ENCODE measurements at regions not wholly inside any gene's neighbourhood (a gene's known extent, or its start where the extent isn't known, plus 50 kb on each side); places are given as distances from the start of the nearest gene placed in this dataset.
"Not testable (repeated sequence)": the region's sequence is repeated elsewhere in the genome, so short reads cannot be mapped to it uniquely, and the experiment has no call there.

DNA sequence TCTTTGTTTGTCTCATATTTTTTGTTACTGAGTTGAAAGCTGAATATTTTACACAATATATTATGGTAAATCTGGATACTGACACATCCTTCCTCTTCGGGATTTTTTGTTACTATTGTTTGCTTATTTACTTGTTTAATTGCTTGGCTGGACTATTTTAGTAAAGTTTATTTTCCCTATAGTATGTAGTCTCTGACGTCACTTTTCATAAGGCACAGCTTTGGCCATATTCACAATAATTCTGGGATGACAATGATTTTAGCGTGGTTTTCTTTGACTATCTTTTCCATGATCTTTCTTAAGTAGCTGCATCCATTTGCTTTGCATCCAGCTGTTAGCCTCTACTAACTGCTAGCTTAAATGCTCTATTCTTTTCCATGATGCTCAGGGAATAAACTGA is 552.4 kb downstream of the VGLL3 start:
- no peak for DNase-seq (ENCODE audit: low read depth)
- TF ChIP-seq, protein P1, sequence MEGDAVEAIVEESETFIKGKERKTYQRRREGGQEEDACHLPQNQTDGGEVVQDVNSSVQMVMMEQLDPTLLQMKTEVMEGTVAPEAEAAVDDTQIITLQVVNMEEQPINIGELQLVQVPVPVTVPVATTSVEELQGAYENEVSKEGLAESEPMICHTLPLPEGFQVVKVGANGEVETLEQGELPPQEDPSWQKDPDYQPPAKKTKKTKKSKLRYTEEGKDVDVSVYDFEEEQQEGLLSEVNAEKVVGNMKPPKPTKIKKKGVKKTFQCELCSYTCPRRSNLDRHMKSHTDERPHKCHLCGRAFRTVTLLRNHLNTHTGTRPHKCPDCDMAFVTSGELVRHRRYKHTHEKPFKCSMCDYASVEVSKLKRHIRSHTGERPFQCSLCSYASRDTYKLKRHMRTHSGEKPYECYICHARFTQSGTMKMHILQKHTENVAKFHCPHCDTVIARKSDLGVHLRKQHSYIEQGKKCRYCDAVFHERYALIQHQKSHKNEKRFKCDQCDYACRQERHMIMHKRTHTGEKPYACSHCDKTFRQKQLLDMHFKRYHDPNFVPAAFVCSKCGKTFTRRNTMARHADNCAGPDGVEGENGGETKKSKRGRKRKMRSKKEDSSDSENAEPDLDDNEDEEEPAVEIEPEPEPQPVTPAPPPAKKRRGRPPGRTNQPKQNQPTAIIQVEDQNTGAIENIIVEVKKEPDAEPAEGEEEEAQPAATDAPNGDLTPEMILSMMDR (IDR thresholded peaks at IDR 0.05; ENCODE audit: low read depth, low read length, missing control alignments): no peak
- no peak overlapping the region for H3K4me3 ChIP-seq (ENCODE audit: low read depth, low read length)

DNA sequence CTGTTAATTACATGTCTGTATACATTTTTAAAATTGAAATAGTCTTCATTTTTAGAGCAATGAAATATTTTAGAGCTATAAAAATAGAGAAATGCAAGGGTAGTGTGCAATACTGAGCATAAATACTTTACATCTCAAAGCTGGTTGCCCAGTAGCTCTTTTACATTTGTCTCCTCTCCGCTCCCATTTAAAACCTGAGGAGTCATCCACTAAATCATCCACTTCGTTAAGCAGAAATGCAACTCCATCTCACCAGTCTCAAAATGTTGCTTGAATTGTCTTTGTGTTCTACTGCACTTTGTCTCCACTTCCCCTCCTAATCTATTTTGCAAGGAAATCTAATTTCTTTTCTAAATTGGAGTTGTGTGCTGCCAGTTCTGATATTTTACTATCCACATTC is 563.6 kb downstream of the VGLL3 start:
- TF ChIP-seq, protein P1 (IDR thresholded peaks at IDR 0.05; ENCODE audit: low read depth, low read length, missing control alignments): no peak
- no peak overlapping the region for H3K4me3 ChIP-seq (ENCODE audit: low read depth, low read length)
- DNase-seq (ENCODE audit: low read depth): no peak

DNA sequence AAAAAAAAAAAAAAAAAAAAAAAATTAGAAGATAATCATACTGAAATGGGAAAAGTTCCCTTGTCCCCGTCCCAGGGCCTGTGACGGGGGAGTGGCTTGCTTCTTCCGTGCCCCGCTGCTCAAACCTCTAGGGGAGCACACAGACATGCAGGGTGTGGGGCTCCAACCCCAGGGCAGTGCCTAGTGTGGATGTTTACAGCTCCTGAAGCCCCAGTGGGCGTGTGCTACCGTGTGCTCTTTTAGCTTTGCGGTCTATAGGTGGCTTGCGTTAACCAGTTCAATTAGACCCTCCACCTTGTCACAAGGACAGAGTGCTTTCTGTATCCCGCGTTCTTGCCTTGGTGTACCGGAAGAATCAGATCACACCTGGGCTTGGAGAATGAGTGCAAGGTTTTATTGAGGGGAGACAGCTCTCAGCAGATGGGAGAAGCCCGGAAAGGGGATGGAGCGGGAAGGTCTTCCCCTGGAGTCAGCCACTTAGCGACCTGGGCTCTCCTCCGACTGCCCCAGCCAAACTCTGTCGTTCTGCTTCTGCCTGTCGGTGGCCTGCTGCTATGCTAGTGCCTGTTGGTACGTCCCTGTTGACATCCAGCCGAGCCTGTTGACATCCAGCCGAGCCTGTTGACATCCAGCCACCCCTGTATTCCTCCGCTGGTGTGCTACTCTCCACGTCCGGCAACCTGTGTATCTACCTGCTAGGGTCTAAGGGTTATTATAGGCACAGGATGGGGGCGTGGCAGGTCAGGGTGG is 569.8 kb downstream of the VGLL3 start:
- DNase-seq (ENCODE audit: low read depth): no peak
- TF ChIP-seq, protein P1 (IDR thresholded peaks at IDR 0.05; ENCODE audit: low read depth, low read length, missing control alignments): no peak
- no peak overlapping the region for H3K4me3 ChIP-seq (ENCODE audit: low read depth, low read length)

DNA sequence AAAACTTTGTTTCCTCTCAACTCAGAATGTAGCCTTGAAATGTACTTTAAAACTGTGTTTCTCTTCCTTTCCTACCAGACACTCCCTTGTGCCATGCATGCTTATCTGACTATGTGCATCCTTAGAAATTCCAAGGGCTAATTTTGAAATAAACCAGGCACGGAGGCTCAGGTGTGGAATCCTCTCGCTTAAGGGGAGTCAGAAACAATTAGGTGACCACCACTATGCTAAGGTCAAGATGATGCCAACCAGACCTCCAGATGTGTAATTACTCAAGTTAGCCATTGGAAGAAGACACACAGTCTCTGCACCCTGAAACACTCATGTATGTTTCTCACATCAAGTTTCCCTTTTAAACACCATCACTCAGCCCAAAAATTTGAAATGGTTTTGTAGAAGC is 572.1 kb downstream of the VGLL3 start:
- H3K4me3 ChIP-seq (ENCODE audit: low read depth, low read length): no peak overlapping the region
- TF ChIP-seq, protein P1 (IDR thresholded peaks at IDR 0.05; ENCODE audit: low read depth, low read length, missing control alignments): no peak
- no peak for DNase-seq (ENCODE audit: low read depth)

DNA sequence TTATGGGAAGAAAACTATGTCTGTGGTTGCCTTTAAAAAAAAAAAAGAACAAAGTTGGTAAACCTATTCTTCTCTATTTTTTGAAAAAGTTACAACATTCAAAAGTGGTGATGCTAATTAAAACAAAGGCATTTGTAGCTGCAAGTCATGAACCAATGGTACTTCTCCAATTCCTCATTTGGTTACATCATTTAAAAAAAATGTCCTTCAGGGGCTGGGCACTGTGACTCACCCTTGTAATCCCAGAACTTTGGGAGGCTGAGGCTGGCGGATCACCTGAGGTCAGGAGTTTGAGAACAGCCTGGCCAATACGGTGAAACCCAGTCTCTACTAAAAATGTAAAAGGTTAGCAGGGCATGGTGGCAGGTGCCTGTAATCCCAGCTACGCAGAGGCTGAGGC is 574.6 kb downstream of the VGLL3 start:
- no peak overlapping the region for H3K4me3 ChIP-seq (ENCODE audit: low read depth, low read length)
- no peak for DNase-seq (ENCODE audit: low read depth)
- TF ChIP-seq, protein P1 (IDR thresholded peaks at IDR 0.05; ENCODE audit: low read depth, low read length, missing control alignments): no peak

DNA sequence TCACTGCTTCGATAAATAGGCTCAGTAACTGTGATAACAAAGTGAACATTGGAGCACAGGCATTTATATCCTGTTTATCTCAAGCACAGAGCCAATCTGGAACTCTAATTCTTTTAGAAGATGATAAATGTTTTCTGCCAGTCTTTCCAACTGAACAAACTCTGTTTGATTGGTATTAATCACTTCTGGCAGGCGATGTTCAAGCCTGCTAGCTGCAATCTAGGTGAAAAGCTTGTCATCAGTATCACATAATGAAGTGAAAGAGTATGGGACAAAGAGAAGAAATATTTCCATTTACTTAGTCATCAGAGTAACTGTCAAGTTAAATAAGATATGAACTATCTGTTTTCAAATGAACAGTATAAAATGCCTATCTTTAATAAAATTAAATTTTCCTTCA is 577.3 kb downstream of the VGLL3 start:
- H3K4me3 ChIP-seq (ENCODE audit: low read depth, low read length): no peak overlapping the region
- DNase-seq (ENCODE audit: low read depth): no peak
- TF ChIP-seq, protein P1 (IDR thresholded peaks at IDR 0.05; ENCODE audit: low read depth, low read length, missing control alignments): no peak

DNA sequence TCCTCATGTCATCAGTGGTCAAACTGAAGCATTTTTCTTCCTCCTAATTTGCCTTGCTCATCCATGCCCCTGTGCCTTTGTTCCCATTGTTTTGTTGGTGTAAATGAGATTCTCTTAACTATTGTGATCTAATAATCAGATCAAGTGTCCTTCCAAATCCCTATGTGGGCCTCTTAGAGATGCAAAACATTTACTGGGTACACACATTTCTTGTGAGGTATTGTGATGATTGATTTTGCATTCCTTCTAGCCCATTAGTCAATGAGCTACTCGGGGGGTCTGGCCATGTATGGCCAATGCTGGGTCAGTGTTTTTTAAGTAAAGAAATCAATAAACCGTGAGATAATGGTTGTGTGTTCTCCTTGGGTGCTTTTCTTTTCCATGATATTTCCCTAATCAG is 580.4 kb downstream of the VGLL3 start:
- DNase-seq (ENCODE audit: low read depth): no peak
- TF ChIP-seq, protein P1 (IDR thresholded peaks at IDR 0.05; ENCODE audit: low read depth, low read length, missing control alignments): no peak
- H3K4me3 ChIP-seq (ENCODE audit: low read depth, low read length): no peak overlapping the region

DNA sequence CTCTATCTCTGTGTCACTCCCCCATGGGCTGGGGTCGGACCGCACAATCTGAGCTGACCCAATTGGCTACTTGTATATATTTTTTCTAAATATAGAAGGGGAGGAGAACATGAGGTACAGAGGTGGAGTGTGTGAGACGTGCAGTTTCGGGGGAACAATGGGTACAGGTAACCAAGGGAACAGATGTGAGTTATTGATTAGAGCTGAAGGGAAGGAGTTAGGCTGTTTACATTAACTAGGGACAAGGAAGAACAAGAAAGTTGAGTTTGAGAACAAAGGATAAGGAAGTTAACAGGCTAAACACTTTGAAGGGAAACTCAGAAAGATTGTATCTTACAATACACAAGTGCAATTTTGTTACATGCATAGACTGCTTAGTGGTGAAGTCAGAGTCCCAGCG is 601.2 kb downstream of the VGLL3 start:
- DNase-seq (ENCODE audit: low read depth); H3K4me3 ChIP-seq (ENCODE audit: low read depth, low read length): not testable (repeated sequence)

All from GM12864 (cell line).